Fibroblast of the conjunctiva (primary cell): ENCODE measurements at regions not wholly inside any gene's neighbourhood (a gene's known extent, or its start where the extent isn't known, plus 50 kb on each side); places are given as distances from the start of the nearest gene placed in this dataset.
"Not testable (repeated sequence)": the region's sequence is repeated elsewhere in the genome, so short reads cannot be mapped to it uniquely, and the experiment has no call there.

Experiments
- DNase-seq: peaks from one replicate; pipeline ENCODE4 v3.0.0-alpha.2; 2010; ENCODE audit warnings: low read depth

GRCh38 chr3:182514236-182514964 is 278.9 kb upstream of the ATP11B start:
- DNase-seq: no peak

DNA sequence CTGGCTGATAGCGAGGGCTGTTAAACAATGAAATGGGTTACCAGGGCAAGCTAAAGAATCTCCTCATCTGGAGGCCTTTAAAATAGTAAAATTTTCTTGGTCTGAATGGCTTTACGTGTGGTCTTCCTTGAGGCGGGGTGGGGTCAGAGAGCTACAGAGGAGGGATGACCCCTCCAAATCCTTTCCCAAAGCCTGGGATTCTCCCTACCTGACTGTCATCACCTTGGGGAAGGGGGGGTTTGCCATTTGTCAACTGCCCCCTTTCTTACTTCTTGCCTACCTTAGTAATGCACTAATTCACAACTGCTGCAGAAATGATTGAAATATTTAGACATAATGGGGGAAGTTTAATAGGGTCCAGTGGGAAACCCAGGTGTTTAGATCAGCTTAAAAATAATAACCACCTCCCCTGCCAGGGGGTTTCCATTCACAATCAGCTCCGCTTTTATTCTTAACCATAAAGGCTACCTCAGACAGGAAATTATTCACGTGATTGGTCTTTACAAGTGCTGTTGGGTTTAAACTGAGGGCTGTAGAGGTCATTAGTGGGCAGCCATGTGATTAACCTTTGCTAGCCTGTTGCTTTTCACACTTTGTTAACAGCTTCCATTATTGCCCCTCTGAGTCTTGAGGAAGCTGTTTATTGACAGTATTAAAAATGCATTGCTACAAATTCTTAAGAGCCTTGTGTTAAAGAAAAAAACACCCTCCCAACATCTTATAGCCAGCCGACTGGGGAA is 276.5 kb upstream of the ATP11B start:
- no peak for DNase-seq

- DNase-seq: no peak
Measured at GRCh38 chr3:182519569-182519968, 273.7 kb upstream of the ATP11B start.

- no peak for DNase-seq
Measured at GRCh38 chr3:182521339-182521738, 272.0 kb upstream of the ATP11B start.

DNA sequence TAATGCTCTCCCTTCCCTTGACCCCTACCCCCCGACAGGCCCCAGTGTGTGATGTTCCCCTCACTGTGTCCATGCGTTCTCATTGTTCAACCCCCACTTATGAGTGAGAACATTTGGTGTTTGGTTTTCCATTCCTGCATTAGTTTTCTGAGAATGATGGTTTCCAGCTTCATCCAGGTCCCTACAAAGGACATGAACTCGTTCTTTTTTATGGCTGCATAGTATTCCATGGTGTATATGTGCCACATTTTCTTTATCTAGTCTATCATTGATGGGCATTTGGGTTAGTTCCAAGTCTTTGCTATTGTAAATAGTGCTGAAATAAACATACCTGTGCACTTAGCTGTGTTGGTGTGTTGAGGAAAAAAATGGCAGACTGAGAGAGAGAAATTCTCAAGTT is 269.9 kb upstream of the ATP11B start:
- not testable (repeated sequence) for DNase-seq

- no peak for DNase-seq
Measured at GRCh38 chr3:182523836-182524235, 269.5 kb upstream of the ATP11B start.

DNA sequence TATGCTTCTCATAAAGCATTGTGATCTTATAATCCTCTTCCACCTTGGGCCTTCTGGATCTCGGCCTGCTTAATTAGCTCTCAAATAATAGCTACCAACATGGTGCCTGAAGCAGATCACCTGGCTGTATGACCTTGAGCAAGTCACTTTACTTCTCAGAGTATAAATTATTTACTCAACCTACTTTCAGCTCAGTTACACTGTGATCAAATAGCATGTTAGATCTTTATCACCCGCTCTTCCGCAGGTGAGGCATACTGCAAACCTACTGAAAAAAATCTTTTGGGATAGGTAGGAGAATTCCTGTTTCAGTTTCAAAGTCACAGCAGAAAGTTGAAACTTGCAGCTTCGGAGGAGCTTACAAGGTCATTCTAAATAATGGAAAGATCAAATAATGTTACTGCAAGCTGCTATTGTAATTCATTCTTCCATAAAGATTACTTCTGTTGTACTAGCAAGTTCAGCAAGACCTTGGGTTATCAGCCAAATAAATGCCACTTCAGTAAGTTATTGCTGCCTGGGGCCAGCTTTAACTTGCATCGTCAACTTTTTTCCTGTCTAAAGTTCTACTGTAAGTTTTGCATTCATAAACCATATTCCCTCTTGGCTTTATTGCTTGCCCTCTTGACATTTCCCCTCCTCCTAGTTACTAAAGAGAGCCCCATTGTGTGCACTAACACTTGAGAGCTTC is 268.4 kb upstream of the ATP11B start:
- DNase-seq: no peak

GRCh38 chr3:182525766-182526374 is 267.4 kb upstream of the ATP11B start:
- DNase-seq: no peak

GRCh38 chr3:182527745-182528144 is 265.6 kb upstream of the ATP11B start:
- no peak for DNase-seq

GRCh38 chr3:182530316-182530715 is 263.0 kb upstream of the ATP11B start:
- no peak for DNase-seq

DNA sequence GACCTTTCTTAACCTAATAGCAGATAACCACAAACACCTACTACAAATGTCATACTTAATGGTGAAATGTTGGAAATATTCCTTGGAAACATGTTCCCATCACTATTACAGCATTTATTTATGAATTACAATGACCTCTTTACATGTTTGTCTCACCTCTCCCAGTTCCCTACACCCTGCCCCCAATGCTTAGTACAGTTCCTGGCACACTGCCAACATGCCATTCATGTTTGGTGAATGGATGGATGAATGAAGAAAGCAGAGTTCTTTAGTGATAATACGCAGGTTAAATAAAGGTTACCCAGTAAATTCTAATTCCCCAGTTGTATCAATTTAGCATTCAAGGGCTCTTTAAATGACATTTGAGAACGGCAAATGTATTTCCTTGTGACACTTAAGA is 259.9 kb upstream of the ATP11B start:
- DNase-seq: no peak

DNA sequence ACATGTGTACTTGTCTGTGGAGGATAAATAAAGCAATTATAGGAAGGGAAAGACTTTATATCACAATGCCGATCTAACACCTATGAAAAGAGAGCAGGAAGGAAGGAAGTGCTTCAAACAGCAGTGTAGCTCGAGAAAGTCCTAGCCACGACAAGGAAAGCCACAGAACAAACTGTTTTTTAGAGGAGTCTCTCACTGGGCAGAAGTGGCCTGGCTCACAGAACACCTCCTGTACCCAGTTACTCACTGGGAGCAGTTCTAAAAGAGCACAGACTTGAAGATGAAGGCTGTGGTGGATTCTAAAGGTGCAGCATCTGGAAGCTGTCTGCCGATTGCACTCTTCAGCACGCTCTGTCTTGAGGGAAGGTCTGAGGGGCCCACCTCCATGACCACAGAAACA is 248.8 kb upstream of the ATP11B start:
- no peak for DNase-seq

DNA sequence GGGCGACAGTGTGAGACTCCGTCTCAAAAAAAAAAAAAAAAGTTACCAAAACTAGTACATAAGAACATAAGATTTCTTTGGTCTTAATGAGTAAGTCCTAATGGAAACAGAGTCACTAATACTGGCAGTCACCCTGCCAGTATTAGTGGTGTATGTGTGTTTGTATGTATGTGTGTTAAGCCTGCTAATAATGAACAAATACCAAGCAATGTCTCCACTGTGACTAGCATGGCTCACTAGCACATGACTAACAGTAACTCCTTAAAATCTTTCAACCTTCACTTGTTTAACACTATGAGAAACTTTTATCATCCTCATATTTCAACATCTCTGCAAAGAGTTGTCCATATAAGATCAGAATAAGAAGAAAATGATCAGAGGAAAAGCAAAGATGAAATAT is 231.0 kb upstream of the ATP11B start:
- DNase-seq: no peak

GRCh38 chr3:182565916-182566796 is 227.1 kb upstream of the ATP11B start:
- no peak for DNase-seq

- DNase-seq: no peak
Measured at GRCh38 chr3:182567700-182568099, 225.6 kb upstream of the ATP11B start.

DNA sequence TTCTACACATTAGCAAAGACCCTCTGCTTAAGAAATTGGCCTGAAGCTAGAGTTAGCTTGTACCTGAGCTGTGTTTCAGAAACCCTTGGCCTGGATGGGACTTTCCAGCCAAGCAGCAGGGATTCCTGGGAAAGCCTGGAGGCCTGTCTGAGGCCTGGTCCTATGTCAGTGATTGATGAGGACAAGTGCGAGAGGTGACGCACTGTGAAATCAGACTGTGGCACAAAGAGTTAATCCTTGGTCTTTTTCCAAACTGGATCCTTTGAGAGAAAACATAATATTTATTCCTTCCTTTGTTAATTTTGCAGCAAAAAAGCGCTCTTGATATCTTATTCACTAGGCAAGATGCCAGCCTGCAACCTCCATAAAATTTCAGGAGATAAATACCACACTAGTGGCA is 225.0 kb upstream of the ATP11B start:
- DNase-seq: no peak

DNA sequence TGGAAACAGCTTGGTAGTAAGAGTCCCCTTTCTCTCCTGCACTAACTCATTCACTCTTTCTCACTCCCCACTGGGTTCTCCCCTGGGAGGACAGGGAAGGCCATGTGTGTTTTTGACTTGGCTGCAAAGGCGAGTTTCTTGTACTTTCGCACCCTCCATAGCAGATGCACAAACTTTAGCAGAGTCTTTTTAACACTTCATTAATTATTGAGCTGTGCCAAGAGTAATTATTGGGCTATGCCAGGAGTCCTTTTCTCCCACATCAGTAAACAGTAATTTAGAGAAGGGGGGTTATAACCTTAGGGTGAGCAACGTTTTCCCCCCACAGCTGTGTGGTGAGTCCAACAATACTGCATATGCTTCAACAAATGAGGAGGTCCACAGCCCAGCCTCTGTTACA is 224.4 kb upstream of the ATP11B start:
- DNase-seq: no peak

GRCh38 chr3:182570946-182571594 is 222.2 kb upstream of the ATP11B start:
- no peak for DNase-seq

DNA sequence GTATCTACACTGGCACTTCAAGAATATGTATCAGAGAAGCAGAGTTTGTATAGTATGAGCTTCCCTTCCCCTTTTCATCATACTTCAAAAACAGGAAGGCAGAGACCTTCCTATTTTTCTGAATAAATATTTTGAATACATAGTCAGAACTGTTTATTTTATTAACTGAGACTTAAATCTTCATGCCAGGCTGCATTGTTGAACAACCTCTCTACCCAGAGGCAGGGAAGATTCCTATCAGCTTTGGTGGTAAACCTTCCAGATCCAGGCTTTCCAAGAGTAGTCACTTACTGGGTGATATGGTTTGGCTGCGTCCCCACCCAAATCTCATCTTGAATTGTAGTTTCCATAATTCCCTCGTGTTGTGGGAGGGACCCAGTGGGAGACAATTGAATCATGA is 217.4 kb upstream of the ATP11B start:
- no peak for DNase-seq

DNA sequence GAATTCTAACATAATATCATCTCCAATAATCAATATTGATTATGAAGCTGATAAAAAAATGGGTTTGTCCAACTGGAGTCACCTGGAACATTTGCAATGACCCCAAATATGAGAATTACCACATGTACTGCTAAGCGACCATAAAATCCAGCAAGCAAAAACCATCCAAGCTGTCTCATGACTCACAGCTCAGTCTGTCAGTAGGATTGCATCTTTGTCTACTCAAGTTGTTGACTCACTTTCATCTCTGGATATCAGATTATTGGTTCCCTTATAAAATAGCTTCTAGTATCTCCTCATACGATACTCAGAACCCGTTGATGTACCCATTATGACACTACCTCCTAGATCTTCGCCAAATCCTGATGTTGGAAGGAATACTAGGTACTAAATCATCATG is 209.8 kb upstream of the ATP11B start:
- no peak for DNase-seq

GRCh38 chr3:182585532-182586150 is 207.7 kb upstream of the ATP11B start:
- no peak for DNase-seq
